ENCODE measurements at regions not wholly inside any gene's neighbourhood (a gene's known extent, or its start where the extent isn't known, plus 50 kb on each side); places are given as distances from the start of the nearest gene placed in this dataset.

DNA sequence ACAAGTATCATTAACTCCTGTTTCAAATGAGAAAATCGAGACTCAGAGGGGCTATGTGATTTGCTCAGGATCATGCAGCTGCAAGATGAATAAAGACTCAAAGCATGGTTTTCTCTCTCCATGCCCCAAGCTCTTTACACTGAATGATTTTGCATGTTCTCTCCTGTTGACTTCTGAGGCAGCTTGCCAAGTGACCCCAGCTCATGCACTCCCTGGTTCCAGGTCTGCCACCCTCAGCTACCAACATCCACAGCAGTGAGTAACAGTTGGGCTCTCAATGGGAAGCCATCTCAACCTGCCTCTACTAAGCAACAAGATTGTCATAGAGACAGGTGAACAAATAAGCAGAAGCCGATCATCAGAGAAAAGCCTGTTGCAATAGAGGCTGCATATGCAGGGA, 116.9 kb upstream of the GADL1 start:
- intact Hi-C loops (cut with micrococcal nuclease): no loop called here
- no peak for DNase-seq
- ChIA-PET POLR2A (no interaction called here), CTCF (no interaction called here)
- H3K4me3 Mint-ChIP-seq: no peak overlapping the region
- H3K4me1 Mint-ChIP-seq (ENCODE audit: low read depth): peaks cover 15% of the 10 kb centered on the region
- no peak overlapping the region for H3K27ac Mint-ChIP-seq
- no peaks in the 10 kb centered on the region for H3K36me3 Mint-ChIP-seq
- H3K27me3 Mint-ChIP-seq: no peaks in the 10 kb centered on the region
- H3K9me3 Mint-ChIP-seq: peaks cover 4% of the 10 kb centered on the region

DNA sequence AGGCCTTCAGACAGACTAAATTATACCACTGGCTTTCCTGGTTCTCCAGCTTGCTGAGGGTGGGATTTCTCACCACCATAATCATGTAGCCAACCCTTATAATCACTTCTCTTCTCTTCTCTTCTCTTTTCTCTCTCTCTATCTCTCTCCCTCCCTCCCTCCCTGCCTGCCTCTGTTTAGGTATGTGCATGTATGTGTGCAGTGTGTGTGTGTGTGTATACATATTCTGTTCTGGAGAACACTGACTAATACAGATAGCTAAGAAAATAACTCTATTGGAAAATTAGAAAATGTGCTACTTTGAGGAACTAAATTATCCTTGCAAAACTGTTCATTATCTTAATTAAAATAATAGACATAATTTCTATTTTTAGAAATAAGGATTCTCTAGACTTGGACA, 118.6 kb upstream of the GADL1 start:
- Mint-ChIP-seq H3K9me3 (peaks cover 4% of the 10 kb centered on the region), H3K4me1 (ENCODE audit: low read depth) (peaks cover 15% of the 10 kb centered on the region), H3K27ac (no peak overlapping the region), H3K4me3 (no peak overlapping the region), H3K27me3 (no peaks in the 10 kb centered on the region), H3K36me3 (no peaks in the 10 kb centered on the region)
- no peak for DNase-seq
- CTCF ChIA-PET: no interaction called here
- POLR2A ChIA-PET: no interaction called here
- intact Hi-C loops (cut with micrococcal nuclease): no loop called here

DNA sequence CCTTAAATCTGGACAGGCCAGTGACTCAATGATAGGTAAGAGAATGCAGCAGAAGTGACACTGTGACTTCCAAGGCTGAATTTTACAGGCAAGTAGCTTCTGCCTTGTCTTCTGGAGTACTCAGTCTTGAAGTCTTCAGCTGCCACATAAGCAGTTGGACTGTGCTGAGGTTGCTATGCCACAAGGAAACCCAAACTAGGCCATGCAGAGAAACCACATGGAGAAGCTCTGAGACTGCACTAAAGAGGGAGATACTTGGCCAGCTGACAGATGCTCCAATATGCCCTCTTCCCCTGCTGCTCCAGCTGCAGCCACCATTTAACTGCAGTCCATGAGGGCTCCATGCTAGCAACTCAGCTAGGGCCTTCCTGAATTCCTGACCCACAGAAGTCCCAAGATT, 119.4 kb upstream of the GADL1 start:
- peaks cover 15% of the 10 kb centered on the region for H3K4me1 Mint-ChIP-seq (ENCODE audit: low read depth)
- intact Hi-C loops (cut with micrococcal nuclease): no loop called here

DNA sequence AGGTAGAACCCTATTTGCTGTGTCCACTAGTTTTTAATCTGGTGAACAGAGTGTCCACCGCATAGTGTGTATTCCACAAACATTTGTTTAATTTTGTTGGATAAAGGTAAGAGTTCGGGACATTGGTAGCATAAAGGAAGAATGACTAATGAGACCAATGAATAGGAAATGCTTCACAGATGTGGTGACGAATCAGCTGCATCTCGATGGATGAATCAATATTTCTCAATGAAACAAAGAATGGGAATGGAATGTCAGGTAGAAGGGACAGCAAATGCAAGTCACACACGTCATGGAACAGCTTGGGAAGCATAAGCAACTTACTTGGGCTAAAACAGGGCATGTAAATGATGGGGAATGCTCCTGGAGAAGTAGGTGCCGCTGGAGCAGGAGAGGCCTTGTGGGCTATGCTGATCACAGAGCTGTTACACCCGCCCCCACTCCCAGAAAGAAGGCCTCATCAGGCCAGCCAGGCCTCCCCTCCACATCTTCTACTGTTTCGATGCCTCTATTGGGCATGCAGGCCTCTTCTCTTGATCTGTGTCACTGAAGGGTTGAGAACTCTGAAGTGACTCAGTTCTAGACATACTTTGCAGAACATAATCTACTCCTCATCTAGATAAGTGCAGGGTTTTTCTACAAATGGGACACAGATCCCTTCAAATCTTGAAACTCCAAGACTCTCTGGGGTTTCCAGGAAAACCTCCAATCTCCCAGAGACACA, 120.0 kb upstream of the GADL1 start:
- H3K27ac Mint-ChIP-seq: no peak overlapping the region
- CTCF ChIA-PET: no interaction called here
- DNase-seq: peak; percentile 33
- H3K36me3 Mint-ChIP-seq: no peaks in the 10 kb centered on the region
- H3K9me3 Mint-ChIP-seq: peaks cover 2% of the 10 kb centered on the region
- intact Hi-C loops (cut with micrococcal nuclease): no loop called here
- H3K27me3 Mint-ChIP-seq: no peaks in the 10 kb centered on the region
- peaks cover 12% of the 10 kb centered on the region for H3K4me1 Mint-ChIP-seq (ENCODE audit: low read depth)
- POLR2A ChIA-PET: no interaction called here
- H3K4me3 Mint-ChIP-seq: no peak overlapping the region

More for the DNA sequence above, 119.4 kb upstream of the GADL1 start:
- Mint-ChIP-seq H3K36me3 (no peaks in the 10 kb centered on the region), H3K4me3 (no peak overlapping the region), H3K27me3 (no peaks in the 10 kb centered on the region), H3K9me3 (peaks cover 4% of the 10 kb centered on the region), H3K27ac (no peak overlapping the region)
- CTCF ChIA-PET: no interaction called here
- DNase-seq: no peak
- POLR2A ChIA-PET: no interaction called here

DNA sequence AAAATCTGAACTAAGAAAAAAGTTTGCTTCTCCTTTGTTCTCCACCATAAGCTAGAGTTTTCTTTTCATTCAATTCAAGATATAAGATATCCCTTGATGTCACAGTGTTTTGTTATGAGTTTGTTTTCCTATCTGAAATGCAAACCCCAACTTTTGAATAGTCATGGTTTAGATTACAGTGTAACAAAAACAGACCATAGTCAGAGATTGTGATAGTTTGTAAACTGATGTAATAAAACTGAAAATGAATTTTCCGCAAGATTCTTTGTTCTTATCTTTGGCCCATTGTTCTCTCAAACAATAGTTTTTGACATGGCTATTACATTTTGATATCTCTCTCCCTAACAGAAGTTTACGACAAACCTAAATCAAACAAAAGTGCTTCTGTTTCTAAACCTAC, 121.7 kb upstream of the GADL1 start:
- H3K9me3 Mint-ChIP-seq: peaks cover 2% of the 10 kb centered on the region
- peaks cover 12% of the 10 kb centered on the region for H3K4me1 Mint-ChIP-seq (ENCODE audit: low read depth)
- CTCF ChIA-PET: no interaction called here
- no peaks in the 10 kb centered on the region for H3K36me3 Mint-ChIP-seq
- POLR2A ChIA-PET: no interaction called here
- DNase-seq: no peak
- no peaks in the 10 kb centered on the region for H3K27me3 Mint-ChIP-seq
- H3K27ac Mint-ChIP-seq: no peak overlapping the region
- intact Hi-C loops (cut with micrococcal nuclease): no loop called here
- no peak overlapping the region for H3K4me3 Mint-ChIP-seq

DNA sequence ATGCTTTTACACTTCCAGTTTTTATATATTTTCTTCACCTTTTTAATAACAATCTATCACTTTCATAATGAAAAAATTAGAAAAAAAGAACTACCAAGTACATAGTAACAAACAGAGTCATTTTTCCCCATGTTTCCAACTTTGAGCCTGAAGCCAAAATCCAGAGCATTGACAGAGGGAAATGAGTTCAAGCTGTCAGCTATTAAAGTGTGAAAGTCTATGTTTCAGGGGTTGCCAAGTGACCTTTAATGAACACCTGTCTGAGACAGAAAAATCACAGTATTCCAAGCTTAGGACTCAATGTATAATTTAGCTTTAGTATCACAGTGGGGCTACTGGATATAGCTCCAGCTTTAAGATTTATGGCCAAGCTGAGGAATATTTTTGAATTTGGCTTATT, 128.3 kb upstream of the GADL1 start:
- intact Hi-C loops (cut with micrococcal nuclease): no loop called here
- ChIA-PET POLR2A (interaction anchor here (1.0 kb wide), 1 partner anchor 54 kb away, joined by 3 read pairs; no protein-coding TSS in a partner anchor), CTCF (no interaction called here)

DNA sequence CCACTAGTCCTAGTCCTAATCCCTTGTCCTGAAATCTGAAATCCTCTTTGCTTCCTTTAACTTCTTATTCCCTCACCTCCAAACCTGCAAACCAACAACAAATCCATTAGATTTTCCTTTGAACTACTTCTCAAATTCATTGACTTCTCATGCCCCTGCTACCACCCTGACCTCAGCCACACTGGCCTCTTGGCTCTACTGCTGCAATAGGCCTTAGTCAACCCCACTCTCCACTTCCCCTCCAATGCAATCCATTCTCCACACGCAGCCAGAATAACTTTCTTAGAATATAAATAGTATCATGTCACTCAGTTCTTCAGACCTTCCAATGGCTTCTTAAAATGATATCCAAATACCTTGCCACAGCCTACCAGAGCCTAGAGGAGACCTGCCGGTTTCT, 131.1 kb upstream of the GADL1 start:
- CTCF ChIA-PET: no interaction called here
- Mint-ChIP-seq H3K4me1 (ENCODE audit: low read depth) (no peaks in the 10 kb centered on the region), H3K36me3 (peaks cover 4% of the 10 kb centered on the region), H3K27me3 (no peaks in the 10 kb centered on the region), H3K27ac (no peak overlapping the region), H3K9me3 (peaks cover 14% of the 10 kb centered on the region), H3K4me3 (no peak overlapping the region)
- intact Hi-C loops (cut with micrococcal nuclease): no loop called here
- POLR2A ChIA-PET: no interaction called here
- no peak for DNase-seq

More for the DNA sequence above, 128.3 kb upstream of the GADL1 start:
- Mint-ChIP-seq H3K27me3 (no peaks in the 10 kb centered on the region), H3K27ac (no peak overlapping the region), H3K9me3 (peaks cover 10% of the 10 kb centered on the region), H3K36me3 (no peaks in the 10 kb centered on the region), H3K4me3 (no peak overlapping the region), H3K4me1 (ENCODE audit: low read depth) (no peaks in the 10 kb centered on the region)
- DNase-seq: no peak

DNA sequence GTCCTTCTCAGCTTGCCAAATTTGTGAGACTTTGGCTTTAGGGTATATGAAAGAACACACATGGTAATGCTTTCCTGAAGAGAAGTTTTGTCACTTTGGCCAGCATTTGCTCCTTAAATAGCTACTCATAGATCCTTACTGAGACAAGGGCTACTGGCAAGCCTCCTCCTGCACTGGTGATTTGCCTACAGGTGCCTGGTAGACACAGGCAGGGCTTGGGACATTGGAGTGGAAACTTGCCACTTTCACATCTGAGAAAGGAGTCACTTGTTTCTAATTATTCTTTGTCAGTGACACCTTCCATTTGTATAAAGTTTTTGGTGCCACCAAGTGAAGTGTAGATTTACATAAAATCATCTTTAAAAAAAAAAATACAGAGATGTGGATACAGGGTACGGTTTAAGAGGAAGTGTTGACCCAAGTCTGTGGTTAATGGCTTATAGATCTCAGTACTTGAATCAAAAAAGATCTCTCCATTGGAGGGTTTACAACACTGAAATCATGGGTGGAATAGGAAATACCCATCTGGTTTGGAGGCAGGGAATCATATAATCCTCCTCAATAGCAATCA, 132.8 kb upstream of the GADL1 start:
- CTCF ChIA-PET: no interaction called here
- H3K36me3 Mint-ChIP-seq: peaks cover 4% of the 10 kb centered on the region
- H3K9me3 Mint-ChIP-seq: peaks cover 14% of the 10 kb centered on the region
- H3K4me1 Mint-ChIP-seq (ENCODE audit: low read depth): no peaks in the 10 kb centered on the region
- H3K4me3 Mint-ChIP-seq: no peak overlapping the region
- intact Hi-C loops (cut with micrococcal nuclease): no loop called here
- DNase-seq: no peak
- POLR2A ChIA-PET: no interaction called here
- H3K27me3 Mint-ChIP-seq: no peaks in the 10 kb centered on the region
- H3K27ac Mint-ChIP-seq: no peak overlapping the region

DNA sequence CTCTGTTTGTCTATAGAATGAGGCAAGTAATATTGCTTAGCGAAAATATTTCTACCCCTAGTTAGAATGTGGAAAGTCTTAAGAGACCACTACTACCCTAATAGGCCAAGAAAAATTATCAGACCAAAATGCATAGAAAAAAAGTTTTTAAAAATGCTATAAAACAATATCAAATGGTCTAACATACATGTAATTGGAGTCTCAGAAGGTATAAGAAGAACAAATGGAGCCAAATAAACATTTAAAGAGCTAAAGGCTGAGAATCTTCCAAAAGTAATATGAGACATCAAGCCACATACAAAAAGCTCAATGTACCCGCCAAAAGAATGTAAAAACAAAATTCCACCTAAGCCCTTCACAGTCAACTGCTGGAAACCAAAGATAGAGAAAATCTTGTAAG, 133.5 kb upstream of the GADL1 start:
- POLR2A ChIA-PET: no interaction called here

DNA sequence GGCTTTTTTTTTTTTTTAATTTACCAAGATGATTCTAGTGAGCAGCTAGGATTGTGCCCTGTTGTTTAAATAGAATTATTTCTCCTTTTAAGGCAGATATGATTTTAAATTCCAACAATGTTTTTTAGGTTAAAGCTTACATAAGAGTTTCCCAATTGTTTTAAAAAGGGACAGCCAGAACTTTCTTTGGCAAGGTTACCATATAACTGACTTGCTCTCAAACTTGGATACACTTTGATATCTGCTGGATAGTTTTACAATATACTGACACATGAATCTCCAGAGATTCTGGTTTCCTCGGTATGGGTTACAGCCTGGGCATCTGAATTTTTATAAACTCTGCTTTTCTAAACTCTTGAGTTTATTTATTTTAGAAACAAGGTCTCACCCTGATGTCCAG, 134.3 kb upstream of the GADL1 start:
- Mint-ChIP-seq H3K4me3 (no peak overlapping the region), H3K27me3 (no peaks in the 10 kb centered on the region), H3K4me1 (ENCODE audit: low read depth) (no peaks in the 10 kb centered on the region), H3K27ac (no peak overlapping the region), H3K9me3 (peaks cover 14% of the 10 kb centered on the region), H3K36me3 (peaks cover 4% of the 10 kb centered on the region)
- CTCF ChIA-PET: no interaction called here
- intact Hi-C loops (cut with micrococcal nuclease): no loop called here
- DNase-seq: no peak
- POLR2A ChIA-PET: no interaction called here

More for the DNA sequence above, 133.5 kb upstream of the GADL1 start:
- H3K9me3 Mint-ChIP-seq: peaks cover 14% of the 10 kb centered on the region
- no peak for DNase-seq
- CTCF ChIA-PET: no interaction called here
- H3K27me3 Mint-ChIP-seq: no peaks in the 10 kb centered on the region
- H3K4me1 Mint-ChIP-seq (ENCODE audit: low read depth): no peaks in the 10 kb centered on the region
- H3K27ac Mint-ChIP-seq: no peak overlapping the region
- intact Hi-C loops (cut with micrococcal nuclease): no loop called here
- H3K36me3 Mint-ChIP-seq: peaks cover 4% of the 10 kb centered on the region
- no peak overlapping the region for H3K4me3 Mint-ChIP-seq

DNA sequence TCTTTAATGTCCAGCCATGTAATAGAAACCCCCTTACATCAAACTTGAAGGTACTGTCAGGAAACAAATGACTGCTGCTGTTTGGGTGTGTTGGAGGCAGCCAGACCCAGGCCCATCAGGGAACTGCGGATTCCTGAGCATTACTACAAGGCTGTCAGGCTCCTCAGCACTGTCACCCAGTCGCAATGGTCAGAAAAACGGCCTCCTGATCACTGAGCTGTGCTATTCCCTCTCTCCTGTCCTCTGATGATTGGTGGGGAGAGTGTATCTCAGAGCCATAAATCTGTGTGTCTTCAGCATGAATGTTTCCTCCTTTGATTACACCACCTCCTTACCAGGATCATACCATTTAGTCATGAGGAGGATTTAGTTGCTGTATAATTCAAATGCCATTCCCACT, 135.2 kb upstream of the GADL1 start:
- H3K27me3 Mint-ChIP-seq: no peaks in the 10 kb centered on the region
- intact Hi-C loops (cut with micrococcal nuclease): no loop called here
- H3K4me3 Mint-ChIP-seq: no peak overlapping the region
- no peak overlapping the region for H3K27ac Mint-ChIP-seq
- CTCF ChIA-PET: interaction anchor here (0.7 kb wide), 1 partner anchor 38 kb away, joined by 3 read pairs; no protein-coding TSS in a partner anchor
- peaks cover 14% of the 10 kb centered on the region for H3K9me3 Mint-ChIP-seq
- H3K36me3 Mint-ChIP-seq: peaks cover 4% of the 10 kb centered on the region
- H3K4me1 Mint-ChIP-seq (ENCODE audit: low read depth): no peaks in the 10 kb centered on the region
- POLR2A ChIA-PET: no interaction called here
- DNase-seq: no peak

DNA sequence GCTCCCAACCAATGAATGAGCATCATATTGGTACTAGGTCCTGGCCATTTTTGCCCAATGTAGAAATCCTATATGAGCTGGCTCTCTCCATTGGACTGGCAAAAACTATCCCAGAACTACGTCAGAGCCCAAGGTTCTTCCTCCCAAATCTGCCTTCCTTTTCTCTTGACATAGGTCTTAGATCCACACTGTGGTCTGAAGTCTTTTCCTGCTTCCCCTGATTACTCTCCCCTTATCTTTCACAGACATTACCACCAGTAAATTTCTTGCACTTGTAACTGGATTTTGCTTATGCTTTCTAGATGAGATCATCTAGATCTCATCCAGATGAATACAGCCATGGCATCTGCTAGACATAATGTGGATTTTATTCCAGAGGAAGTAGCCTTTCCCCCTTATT, 141.2 kb upstream of the GADL1 start:
- DNase-seq: no peak
- H3K9me3 Mint-ChIP-seq: no peaks in the 10 kb centered on the region
- no peaks in the 10 kb centered on the region for H3K27me3 Mint-ChIP-seq
- no peak overlapping the region for H3K27ac Mint-ChIP-seq
- H3K36me3 Mint-ChIP-seq: no peaks in the 10 kb centered on the region
- intact Hi-C loops (cut with micrococcal nuclease): no loop called here
- H3K4me1 Mint-ChIP-seq (ENCODE audit: low read depth): no peaks in the 10 kb centered on the region
- no peak overlapping the region for H3K4me3 Mint-ChIP-seq
- POLR2A ChIA-PET: no interaction called here
- CTCF ChIA-PET: no interaction called here

DNA sequence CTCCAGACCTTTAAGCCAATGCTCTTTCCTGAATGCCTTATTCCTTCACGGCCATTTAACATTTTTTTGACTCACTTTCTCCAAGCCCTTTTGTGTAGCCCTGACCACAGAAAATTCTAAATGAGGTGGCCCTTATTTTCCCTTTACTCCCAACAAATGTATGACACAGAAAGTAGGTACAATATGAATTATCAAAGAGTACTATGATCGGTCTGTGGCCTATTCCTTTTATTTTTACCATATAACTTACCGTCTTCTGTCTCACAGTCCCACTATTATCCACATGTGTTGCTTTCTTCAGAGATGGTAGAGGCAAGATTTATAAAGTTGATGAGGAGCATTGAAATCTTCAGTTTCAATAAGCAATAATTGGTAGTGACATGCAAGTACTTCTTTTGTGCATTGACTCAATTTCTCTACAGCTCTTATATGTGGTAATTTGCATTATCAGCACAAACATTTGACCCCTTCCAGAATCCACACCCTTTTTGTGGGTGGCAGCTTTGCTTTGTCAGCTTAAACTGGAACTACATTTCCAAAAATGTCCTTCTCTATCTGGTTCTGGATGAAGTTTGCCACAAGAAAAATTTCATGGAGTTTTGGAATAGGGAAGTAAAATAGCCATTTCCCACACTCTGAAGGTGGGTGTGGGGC, 143.8 kb upstream of the GADL1 start:
- no peak overlapping the region for H3K4me3 Mint-ChIP-seq
- intact Hi-C loops (cut with micrococcal nuclease): no loop called here
- no peak for DNase-seq
- POLR2A ChIA-PET: no interaction called here
- H3K27ac Mint-ChIP-seq: no peak overlapping the region
- no peaks in the 10 kb centered on the region for H3K4me1 Mint-ChIP-seq (ENCODE audit: low read depth)
- peaks cover 4% of the 10 kb centered on the region for H3K36me3 Mint-ChIP-seq
- H3K27me3 Mint-ChIP-seq: no peaks in the 10 kb centered on the region
- H3K9me3 Mint-ChIP-seq: peaks cover 11% of the 10 kb centered on the region
- CTCF ChIA-PET: no interaction called here
